Renal cortical epithelial cell (primary cell): ENCODE measurements at regions not wholly inside any gene's neighbourhood (a gene's known extent, or its start where the extent isn't known, plus 50 kb on each side); places are given as distances from the start of the nearest gene placed in this dataset.
"Not testable (repeated sequence)": the region's sequence is repeated elsewhere in the genome, so short reads cannot be mapped to it uniquely, and the experiment has no call there.

Experiments used
- DNase-seq: peaks from one replicate; pipeline ENCODE4 v3.0.0-alpha.2; 2011; ENCODE audit warnings: low read depth

DNA sequence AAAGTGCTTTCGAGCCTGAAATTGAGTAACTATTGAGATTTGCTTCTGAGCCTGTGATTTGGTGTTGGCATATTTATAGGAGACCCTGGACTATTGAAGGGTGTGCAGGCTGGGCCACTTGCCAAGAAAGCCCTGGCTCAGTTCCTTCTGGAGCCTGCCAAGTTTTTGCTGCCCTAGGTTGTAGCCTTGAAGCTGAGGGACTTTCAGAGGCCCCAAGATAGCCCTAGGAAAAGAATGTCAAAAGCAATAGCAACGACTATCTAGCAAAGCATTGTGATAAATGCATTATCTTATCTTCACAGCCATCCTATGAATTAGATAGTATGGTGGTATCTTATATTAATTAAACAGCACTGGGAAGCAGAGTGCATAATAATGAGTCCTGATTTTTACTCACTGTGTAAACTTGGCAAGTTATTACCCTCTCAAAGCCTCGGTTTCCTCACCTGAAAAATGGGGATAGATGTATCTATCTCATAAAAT, 473.7 kb upstream of the PODXL start:
- DNase-seq: peak; percentile 44

DNA sequence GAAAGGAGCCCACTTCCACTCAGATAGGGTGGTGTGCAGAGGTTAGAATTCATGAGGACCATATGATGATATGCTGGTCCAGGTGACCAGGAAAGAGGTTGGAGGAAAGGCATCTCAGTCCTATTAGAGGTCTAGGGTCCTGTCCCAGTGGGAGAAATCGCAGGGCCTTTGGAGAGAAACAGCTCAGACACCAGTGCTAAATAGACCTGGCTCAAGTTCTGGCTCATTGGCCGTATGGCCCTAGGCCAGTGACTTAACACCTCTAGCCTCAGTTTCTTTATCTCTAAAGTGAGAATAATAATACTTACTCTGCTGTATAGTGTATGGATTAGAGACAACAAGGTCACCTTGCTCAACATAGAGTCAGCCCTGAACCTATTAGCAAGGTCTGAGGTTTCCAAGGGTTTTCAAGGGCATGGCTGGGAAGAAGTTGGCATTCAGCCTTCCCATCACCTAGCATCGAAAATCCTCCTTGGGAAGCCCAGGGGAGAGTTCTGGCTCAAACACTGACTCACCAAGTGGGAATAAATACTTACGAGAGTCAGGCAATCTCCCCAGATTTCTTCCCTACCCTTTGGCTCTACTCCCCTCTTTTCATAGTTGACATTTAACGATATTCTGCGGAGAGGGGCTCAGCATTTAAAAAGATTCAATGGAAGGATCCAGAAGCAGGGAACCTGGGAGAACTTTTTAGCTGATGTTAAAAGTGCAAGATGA, 473.1 kb upstream of the PODXL start:
- peak; percentile 18 for DNase-seq

DNA sequence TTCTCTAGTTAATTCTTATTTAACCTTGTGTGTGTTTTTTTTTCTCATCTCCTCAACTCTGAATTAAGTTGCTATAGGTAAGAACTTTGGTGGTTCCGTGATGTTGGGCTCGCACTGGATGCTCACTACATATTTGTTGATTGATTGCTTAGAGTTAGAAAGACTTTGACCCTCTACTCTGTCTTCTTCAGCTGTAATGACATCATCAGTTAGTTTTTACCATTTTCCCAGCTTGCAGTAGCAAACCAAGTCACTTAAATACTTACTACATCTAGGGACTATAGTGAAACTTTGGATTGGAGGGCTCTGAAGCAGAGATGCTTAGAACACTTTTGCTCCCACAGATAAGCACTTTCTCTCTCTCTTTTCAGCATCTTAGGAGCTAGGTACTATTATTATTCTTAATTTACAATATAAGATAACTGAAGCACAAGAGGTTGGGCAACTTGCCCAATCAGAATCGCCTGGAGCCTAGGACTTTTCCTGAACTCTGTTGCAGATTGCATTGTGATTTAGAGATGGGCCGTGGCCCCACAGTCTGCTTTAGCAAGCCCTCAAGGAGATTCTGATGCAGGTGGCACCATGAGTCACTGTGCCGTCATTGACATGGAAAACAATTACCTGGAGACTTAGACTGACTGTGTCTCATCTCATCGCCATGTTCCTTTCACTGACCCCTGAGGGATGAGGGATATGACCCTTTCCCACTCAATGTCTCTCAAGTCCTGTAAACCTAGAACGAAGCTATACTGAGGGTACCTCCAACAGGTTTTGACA, 471.9 kb upstream of the PODXL start:
- peak; percentile 25 for DNase-seq

DNA sequence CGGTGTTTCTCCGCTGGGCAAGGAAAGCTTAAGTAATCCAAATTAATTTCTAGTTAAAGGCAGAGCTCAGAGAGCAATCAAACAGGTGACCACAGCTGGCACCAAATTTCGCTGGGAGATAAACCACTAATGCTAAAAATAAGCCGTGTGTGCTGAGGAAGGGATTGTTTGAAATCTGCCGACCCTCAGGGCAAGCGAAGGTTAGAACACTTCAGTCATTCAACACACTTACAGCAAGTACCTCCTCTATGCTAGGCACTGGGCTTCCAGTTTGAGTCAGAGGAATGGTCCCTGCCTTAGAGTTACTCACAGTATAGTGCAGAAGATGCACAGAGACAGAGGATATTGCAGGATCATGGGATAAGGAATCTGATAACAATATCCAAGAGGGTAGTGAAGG, 467.9 kb upstream of the PODXL start:
- DNase-seq: no peak

DNA sequence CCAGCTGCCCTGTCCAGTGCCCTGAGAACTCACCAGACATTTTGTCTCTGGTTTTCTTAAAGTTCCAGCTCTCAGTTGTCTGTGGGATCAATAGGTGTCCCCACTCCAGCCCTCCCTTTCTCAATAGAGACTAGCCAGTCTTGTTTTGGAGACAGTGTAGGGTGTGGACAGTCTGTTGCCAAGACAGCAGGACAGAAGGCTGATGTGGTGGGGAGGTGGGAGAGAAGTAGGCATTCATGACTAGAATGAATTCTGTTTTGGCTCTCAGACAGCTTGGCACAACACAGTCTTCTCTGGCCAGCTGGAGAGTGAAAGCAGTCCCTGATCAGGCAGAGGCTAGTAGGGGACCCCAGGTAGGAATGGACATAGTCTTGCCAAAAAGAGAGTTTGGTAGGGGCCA, 467.0 kb upstream of the PODXL start:
- DNase-seq: no peak

DNA sequence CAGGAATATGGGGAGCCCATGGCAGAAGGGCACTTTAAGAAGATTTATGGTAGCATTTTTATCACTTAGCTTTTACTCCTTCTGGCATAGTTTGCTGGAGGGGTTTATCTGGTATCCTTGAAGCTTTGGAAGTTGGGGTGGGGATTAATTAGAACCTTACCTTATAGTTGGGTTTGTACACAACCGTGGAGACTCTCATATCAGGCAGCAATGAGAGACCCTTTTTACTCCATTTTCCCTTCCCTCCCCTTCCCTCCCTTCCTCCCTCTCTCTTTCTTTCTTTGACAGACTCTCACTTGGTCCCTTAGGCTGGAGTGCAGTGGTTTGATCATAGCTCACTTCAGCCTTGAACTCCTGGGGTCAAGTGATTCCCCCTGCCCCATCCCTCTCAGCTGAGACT, 465.8 kb upstream of the PODXL start:
- DNase-seq: no peak

DNA sequence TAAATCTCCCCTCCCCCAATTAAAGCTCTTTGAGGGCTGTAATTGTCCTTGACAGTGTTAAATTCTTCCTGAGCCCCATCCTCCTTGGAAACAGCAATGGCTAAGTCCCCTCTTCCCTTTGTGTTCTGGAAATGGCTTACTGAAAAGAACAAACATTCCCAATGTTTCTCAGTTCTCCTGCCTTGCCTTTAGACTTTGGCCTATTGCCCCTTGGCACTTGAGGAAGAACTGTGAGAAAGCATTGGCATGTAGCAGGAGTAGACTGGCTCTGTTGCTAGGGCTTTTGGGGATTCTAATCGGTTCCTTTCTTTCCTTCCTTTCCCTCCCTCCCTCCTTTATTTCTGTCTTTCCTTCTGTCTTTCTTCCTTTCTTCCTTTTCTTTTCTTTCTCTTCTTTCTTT, 463.3 kb upstream of the PODXL start:
- no peak for DNase-seq

DNA sequence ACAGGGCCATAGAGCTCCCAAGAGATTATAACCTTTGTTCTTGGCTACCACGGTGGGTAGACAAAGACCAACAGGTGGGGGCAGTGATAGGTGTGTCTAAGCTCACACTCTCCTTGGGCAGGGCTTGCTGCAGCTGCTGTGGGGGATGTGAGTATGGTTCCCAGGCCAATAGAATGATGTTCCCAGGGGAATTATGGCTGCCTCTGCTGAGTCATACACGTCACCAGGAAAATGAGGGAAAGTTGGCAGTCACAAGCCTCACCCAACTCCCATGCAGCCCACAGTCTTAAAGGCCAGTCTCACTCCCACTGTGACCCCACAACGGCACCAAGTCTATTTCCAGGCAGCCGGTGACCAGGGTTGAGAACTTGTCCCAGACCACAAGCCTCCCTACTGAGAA, 453.4 kb upstream of the PODXL start:
- no peak for DNase-seq

DNA sequence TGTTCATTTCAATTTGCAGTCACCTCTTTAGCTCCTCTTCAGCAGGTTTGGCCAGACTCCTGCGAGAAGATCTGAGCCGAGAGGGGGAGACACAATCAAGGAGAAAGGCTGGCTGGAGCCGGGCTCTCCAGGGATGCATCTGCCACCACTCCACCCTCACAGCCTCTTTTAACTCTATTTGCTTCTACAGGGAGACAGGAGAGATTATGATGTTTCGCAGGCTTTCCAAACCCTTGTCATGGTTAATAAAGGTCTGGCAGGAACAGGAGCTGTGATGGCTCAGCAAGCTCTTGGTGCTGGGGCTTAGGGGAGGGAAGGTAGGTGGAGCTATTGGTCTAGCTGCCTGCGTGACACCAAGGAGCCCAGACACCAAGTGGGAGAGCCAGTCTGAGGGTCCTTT, 448.1 kb upstream of the PODXL start:
- no peak for DNase-seq

DNA sequence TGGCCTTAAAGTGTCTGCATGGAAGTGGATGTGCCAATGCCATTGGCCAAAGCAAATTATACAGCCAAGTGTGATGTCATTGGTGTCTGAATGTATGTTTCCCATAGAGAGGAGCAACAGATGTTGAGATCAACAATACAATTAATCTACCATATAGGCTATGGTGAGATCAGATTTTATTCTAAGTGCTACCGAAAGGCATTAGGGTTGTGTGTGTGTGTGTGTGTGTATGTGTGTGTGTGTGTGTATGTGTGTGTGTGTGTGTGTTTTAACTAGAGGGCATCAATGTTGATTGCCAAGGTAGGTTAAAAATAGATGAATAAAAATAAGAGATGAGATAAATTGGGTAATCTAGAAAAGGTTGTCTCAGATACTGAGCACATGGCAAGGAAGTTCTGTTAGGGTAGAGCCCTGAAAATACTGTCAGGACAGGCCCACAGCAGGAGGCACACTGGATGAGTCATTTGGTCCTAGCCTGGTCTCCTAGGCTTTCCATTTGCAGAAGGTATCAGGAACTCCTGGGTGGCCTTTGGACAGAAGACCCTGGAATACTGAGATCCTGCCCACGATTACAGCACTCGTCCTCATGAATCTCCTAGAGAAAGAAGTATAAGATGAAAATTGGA, 446.0 kb upstream of the PODXL start:
- no peak for DNase-seq

DNA sequence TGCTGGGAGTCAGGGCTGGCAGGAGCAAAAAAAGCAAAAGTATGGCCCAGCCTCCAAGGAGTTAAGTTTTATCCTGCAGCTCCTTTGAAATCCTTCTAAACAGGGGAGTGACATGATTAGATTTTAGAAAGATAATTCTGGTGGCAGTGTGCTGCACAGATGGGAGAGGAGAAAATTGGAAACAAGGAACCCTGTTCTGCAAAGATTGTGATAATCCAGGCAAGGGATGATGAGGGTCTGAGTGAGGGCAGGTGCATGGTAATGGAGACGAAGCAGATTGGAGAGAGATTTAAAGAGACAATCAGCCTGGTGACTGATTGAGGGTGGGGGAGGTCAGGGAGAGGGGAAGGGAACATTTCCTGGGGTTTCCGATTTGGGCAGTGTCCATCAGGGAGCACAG, 444.7 kb upstream of the PODXL start:
- no peak for DNase-seq

DNA sequence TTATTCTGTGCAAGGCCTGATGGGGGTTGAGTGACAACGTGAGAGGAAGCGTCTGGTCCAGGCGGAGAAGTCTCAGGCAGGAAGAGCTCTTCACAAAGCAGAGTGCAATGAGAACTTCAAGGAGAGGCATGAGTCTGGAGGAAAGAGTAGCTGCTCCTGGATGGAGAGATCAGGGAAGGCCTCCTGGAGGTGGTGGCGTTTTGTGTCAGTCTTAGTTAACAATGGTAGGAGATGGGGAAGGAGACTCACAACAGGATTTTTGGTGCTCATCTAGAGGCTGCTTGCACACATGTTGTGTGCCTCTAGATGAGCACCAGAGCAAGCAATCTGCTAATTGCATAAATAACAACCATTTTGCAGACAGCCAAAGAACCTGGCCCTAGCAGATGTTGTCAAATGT, 442.8 kb upstream of the PODXL start:
- no peak for DNase-seq

DNA sequence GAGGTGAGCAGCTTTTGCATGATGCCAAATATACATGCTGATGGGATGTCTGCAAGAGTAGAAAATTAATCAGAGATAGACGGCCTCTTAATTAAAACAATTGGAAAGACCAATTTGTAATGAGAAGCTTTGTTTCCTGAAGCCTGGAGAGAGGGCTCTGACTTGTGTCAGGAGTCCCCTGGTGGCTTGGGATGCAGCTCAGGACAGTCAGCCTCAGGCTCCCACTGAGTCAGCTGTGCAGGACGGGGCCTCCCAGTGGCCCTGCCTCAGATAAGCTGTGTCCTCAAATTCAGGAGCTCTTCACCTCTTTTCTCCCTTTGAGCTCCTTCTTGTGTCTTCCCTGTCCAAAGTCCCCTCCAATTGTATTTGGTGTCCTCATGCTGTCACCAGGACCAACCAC, 438.9 kb upstream of the PODXL start:
- no peak for DNase-seq

DNA sequence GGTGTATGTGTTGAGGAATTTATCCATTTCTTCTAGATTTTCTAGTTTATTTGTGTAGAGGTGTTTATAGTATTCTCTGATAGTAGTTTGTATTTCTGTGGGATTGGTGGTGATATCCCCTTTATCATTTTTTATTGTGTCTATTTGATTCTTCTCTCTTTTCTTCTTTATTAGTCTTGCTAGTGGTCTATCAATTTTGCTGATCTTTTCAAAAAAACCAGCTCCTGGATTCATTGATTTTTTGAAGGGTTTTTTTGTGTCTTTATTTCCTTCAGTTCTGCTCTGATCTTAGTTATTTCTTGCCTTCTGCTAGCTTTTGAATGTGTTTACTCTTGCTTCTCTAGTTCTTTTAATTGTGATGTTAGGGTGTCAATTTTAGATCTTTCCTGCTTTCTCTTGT, 424.6 kb upstream of the PODXL start:
- not testable (repeated sequence) for DNase-seq

DNA sequence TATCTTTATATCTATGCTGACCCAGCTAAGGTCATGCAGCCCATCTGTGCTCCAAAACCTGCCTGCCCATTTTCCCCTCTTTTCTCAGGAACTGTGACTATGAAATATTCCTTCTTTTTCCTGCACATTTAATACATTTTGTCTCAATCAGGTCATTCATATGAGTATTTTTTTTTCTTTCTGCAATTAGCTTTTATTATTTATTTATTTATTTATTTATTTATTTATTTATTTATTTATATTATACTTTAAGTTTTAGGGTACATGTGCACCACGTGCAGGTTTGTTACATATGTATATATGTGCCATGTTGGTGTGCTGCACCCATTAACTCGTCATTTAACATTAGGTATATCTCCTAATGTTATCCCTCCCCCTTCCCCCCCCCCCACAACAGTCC, 421.7 kb upstream of the PODXL start:
- DNase-seq: not testable (repeated sequence)

DNA sequence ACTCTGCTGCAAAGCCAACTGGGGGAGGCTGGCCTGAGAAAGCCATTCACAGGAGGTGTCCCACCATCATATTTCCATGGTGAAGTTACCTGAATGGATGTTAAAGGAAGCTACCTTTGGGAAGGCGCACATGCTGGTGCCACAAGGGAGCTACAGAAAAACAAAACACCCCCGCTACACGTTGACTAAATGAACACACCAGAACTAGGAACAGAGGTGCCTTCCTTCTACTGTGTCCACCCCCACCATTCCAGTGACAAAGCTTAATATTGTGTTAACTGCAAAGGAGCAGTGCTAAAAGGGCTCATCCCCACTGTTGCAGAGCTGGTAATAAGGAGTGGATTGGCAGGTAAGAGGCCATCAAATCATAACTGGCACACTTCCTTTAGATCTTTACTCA, 420.0 kb upstream of the PODXL start:
- no peak for DNase-seq

DNA sequence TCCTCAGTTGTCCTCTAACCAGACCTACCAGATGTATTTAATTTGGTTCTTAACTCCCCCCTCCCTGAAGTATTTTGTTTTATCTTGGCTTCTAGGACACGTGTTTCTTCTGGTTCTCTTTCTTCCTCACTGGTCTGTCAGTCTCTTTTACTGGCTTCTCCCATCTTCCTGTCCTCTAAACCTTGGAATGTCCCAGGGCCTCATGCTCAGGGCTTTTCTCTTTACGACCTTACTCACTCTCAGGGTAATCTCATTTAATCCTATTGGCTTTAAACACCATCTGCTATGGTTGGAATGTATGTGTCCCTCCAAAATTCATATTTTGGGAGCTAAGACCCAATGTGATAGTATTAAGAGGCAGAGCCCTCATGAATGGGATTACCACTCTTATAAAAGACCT, 418.2 kb upstream of the PODXL start:
- no peak for DNase-seq

DNA sequence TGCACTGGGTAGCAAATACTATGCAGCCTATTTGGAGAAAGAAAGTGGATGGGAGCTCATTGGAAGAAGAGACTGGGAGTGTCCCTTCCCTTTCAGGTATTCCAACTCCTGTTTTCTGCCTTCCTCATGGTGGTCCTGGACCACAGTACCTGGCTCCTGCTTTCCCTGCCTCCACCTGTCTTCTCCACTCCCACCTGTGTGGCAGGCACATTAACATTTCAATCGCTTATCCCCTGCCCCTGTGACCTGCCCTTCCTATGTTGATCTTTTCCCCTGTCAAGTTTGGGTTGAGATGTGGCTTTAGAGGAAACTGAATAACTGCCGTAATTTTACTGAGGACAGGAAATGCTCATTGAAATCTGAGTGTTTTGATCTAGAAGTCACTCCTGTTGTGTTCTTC, 415.8 kb upstream of the PODXL start:
- DNase-seq: no peak

DNA sequence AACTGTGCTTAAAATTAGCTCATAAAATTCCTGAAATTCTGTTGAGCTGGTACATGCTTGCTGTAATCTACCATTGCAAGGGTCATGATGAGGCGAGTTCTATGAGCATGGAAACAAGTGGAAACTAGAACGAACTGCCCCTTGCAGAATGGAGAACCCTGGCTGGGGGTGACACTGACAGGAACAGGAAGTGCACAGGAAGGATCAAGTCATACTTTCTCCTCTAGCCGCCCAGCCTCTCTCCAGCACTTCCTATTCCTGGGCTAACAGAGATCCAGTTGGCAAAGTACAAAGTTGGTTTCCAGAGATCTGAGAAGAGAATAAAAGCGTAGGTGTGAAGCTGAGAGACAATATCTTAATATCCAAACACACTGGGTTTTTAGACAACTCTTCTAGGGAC, 414.2 kb upstream of the PODXL start:
- no peak for DNase-seq

DNA sequence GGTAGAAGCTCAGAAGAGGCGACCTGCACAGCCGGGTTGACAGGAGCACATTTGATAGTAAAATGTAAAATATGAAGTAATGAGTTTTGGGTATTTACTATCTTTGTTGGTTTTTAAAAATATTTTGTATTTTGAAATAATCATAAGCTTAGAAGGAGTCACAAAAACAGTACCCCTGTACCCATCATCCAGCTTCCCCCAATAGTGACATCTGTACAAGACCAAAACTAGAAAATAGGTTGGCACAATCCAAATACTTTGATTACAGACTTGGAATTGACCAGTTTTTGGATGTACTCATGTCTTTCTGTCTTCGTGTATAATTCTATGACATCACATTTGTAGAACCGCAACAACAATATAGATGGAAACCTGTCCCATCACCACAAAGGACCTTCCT, 413.1 kb upstream of the PODXL start:
- DNase-seq: no peak

DNA sequence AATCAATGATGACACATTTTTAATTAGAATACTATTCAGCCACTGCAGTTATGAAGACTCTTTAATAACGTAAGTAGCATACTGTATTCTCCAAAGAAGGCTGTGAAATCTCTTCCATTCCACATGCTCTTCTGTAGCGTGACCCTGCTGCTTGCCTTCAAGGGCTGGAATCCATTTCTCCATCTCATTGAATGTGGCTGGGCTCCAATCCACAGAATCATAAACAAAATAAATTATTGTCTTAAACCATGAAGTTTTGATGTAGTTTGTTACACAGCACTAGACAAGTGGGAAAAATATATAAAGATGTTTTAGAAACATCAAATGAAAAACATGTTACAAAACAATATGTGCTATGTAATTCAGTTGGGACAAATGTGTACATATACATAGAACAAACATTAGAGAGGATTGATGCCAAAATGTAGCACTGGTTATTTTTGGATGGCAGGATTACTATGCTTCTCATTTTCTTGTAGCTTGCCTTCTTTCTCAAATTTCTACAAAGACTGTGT, 410.8 kb upstream of the PODXL start:
- no peak for DNase-seq

DNA sequence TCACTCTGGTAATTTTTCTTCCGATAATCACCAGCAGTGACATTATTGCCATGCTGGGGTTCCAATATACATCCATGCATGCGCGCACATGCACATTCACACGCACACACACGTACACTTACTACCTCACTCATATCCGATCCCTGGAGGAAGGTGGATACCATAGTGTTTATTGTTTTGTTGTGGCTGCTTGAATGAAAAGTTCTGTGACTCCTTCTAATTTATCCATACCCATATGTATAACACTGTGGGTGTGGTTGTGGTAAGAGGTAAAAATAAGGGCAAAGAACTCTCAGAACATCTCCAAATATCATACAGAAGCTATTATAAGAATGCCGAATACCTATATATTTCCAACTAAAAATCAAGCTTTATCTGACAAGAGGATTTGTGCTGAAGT, 407.8 kb upstream of the PODXL start:
- no peak for DNase-seq
